GM19455 (cell line): ENCODE measurements at regions not wholly inside any gene's neighbourhood (a gene's known extent, or its start where the extent isn't known, plus 50 kb on each side); places are given as distances from the start of the nearest gene placed in this dataset.
"Not testable (repeated sequence)": the region's sequence is repeated elsewhere in the genome, so short reads cannot be mapped to it uniquely, and the experiment has no call there.

Experiments used
- ATAC-seq: cut with Tn5 transposase; IDR thresholded peaks from one replicate; pipeline ENCODE4 v1.9.1; 2021; ENCODE audit not compliant: unreplicated experiment

DNA sequence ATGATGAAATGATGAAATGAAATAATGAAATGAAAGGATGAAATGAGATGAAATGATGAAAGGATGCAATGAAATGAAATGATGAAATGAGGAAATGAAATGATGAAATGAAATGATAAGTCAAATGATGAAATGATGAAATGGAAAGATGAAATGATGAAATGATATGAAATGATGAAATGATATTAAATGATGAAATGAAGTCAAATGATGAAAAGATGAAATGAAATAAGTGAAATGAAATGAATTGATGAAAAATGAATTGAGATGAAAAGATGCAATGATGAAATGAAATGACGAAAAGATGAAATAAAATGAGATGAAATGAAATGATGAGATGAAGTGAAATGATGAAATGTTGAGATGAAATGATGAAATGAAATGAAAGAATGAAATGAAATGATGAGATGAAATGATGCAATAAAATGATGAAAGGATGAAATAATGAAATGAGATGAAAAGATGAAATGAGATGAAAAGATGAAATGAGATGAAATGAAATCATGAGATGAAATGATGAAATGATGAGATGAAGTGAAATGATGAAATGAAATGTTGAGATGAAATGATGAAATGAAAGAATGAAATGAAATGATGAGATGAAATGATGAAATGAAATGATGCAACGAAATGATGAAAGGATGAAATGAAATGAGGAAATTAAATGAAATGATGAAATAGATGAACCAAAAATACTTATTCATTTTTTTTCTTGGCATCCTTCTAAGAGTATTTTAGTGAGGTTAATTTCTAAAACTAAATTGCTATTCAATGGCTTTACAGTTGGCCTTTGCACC, 139.8 kb upstream of the ERV3-1 start:
- not testable (repeated sequence) for ATAC-seq

GRCh38 chr7:65145710-65146109, 139.2 kb upstream of the ERV3-1 start:
- ATAC-seq = not testable (repeated sequence)

DNA sequence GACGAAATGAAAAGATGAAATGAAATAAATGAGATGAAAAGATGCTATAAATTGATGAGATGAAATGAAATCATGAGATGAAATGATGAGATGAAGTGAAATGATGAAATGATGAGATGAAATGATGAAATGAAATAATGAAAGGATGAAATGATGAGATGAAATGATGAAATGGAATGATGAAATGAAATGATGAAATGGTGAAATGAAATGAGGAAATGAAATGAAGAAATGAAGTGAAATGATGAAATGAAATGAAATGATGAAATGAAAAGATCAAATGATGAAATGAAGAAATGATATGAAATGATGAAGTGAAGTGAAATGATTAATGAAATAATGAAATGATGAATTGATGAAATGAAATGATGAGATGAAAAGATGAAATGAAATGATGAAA, 138.5 kb upstream of the ERV3-1 start:
- ATAC-seq = not testable (repeated sequence)

DNA sequence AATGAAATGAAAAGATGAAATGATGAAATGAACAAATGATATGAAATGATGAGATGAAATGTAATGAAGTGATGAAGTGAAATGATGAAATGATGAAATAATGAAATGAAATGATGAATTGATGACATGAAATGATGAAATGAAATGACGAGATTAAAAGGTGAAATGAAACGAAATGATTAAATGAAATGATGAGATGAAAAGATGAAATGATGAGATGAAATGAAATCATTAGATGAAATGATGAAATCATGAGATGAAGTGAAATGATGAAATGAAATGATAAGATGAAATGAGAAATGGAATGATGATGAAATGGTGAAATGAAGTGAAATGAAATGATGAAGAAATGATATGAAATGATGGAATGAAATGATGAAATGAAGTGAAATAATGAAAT, 138.1 kb upstream of the ERV3-1 start:
- ATAC-seq = not testable (repeated sequence)

DNA sequence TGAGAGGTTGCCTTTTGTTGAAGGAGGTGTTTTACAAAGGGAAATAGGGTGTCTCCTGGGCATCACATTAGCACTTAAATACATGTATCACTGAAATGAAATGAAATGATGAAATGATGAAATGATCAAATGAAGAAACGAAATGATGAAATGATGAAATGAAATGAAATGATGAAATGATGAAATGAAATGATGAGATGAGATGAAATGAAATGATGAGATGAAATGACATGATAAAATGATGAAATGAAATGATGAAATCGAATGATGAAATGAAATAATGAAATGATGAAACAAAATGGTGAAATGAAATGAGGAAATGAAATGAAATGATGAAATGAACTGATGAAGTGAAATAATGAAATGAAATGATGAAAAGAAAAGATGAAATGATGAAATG, 137.6 kb upstream of the ERV3-1 start:
- ATAC-seq = not testable (repeated sequence)

DNA sequence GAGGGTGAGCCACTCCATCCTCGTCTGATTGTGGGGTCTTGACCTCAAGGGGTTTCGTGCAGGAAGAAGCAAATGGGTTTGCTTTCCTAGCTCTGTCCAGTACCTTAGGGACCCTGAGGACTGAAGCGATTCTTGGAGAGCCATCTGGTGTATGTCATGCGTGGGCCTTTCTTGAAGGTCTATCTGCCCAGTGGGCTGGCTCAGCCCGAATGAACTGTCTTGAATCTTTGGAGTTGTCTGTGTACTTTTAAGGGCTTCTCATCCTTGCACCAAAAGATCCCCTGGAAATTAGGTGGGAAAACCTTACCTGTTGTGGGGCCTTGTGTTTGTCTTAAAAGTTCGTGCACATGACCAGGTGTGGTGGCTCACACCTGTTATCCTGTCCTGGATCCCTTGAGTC, 135.4 kb upstream of the ERV3-1 start:
- not testable (repeated sequence) for ATAC-seq

DNA sequence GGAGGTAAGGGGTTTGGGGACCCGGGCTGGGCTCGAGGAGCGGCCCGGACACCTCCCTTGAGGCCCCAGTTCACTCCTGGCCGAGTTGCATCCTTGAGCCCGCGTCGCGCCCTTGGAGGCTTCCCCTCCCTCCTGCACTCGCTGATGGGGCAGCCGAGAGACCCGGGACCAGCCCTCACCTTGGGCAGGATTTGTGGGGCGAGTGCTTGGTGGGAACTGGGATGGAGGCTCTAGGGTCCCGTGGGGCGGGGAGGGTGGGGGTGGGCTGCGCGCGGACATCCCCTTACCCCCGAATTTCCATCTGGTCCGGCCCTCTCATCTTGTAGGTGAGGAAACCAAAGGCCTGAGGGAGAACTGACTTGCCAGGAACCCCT, 134.9 kb upstream of the ERV3-1 start:
- ATAC-seq = not testable (repeated sequence)

DNA sequence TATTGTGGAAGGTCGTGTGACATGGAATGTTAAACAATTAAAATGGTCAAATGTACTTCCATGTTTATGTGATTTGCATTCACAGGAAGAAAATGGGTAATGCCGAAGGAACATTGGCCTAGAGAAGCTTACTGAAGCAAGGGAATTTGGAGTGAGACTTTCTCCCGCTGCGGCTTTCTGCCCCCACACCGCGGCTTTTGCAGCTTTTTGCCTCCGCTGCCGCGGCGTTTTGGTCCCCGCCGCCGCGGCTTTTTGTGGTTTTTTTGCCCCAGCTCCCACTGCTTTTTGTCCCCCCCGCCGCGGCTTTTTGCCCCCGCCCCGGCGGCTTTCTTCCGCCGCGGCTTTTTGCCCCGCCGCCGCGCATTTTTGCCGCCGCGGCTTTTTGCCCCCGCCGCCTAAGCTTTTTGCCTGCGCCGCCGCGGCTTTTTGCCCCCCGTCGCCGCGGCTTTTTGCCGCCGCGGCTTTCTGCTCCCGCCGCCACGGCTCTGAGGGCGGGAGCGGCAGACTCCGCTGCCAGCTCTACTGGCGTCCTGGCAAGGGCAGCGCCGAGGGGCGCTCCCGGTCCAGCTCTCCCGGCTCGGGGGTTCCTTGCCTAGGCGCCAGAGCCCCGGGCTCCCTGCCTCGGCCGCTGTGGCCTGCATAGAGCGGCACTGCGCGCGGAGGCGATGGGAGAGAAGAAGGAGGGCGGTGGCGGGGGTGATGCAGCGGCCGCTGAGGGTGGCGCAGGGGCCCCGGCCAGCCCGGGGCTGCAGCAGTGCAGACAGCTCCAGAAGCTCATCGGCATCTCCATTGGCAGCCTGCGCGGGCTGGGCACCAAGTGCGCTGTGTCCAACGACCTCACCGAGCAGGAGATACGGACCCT, 134.3 kb upstream of the ERV3-1 start:
- not testable (repeated sequence) for ATAC-seq

- ATAC-seq = not testable (repeated sequence)
Observed at GRCh38 chr7:65136850-65137249, 130.4 kb upstream of the ERV3-1 start.

DNA sequence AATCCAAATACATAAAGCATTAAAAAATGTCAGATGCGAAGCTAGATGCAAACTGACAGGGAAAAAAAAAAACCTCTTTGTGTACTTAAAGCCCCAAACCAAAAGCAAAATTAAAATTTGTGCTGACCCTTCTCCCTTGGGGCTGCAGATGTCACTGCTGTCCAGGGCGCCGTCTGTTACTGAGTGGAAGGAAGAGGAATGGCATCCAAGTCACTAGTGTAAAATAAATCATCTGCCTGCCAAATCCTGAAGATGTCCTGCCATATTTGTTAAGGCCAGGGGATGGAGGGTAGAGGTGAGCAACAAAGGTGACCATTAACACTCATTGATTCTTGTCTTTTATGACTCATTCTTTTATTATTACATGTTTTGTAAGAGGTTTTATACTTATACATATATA, 126.6 kb upstream of the ERV3-1 start:
- not testable (repeated sequence) for ATAC-seq

DNA sequence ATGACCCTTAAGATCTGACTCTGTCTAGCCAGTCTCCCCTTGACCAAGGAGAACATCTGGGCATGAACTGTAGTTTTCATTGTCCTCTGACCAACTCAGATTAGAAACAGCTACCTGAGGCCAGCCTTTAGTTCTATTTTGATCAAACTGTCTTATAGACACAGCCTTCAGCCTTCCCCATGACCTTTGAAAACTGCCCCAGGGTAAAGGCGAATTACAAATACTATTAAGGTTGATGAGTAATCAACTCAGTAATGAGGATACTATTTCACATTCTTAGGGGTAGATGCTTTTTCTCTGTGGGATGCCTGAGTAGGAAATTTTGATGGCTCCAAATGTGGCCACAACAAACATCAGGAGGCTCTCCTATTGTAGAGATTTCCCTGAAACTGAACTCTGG, 125.8 kb upstream of the ERV3-1 start:
- not testable (repeated sequence) for ATAC-seq

- ATAC-seq = not testable (repeated sequence)
Observed at GRCh38 chr7:65127364-65127763, 120.9 kb upstream of the ERV3-1 start.

- not testable (repeated sequence) for ATAC-seq
Observed at GRCh38 chr7:65124600-65124999, 118.1 kb upstream of the ERV3-1 start.

- not testable (repeated sequence) for ATAC-seq
Observed at GRCh38 chr7:65105650-65106203, 99.2 kb upstream of the ERV3-1 start.

GRCh38 chr7:65100499-65100898, 94.0 kb upstream of the ERV3-1 start:
- ATAC-seq = not testable (repeated sequence)

DNA sequence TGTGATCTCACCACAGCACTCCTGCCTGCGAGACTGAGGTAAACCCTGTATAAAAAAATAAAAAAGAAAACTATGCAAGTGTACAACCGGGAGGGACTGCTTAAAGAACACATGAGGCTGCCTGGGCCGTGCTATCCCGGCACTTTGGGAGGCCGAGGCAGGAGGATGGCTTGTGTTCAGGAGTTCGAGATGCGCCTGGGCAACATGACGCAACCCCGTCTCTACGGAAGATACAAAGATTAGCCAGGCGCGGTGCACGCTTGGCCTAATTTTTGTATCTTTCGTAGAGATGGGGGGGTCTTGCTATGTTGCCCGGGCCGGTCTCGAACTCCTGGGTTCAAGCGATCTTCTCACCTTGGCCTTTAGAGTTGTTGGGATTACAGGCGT, 75.2 kb upstream of the ERV3-1 start:
- ATAC-seq = not testable (repeated sequence)

DNA sequence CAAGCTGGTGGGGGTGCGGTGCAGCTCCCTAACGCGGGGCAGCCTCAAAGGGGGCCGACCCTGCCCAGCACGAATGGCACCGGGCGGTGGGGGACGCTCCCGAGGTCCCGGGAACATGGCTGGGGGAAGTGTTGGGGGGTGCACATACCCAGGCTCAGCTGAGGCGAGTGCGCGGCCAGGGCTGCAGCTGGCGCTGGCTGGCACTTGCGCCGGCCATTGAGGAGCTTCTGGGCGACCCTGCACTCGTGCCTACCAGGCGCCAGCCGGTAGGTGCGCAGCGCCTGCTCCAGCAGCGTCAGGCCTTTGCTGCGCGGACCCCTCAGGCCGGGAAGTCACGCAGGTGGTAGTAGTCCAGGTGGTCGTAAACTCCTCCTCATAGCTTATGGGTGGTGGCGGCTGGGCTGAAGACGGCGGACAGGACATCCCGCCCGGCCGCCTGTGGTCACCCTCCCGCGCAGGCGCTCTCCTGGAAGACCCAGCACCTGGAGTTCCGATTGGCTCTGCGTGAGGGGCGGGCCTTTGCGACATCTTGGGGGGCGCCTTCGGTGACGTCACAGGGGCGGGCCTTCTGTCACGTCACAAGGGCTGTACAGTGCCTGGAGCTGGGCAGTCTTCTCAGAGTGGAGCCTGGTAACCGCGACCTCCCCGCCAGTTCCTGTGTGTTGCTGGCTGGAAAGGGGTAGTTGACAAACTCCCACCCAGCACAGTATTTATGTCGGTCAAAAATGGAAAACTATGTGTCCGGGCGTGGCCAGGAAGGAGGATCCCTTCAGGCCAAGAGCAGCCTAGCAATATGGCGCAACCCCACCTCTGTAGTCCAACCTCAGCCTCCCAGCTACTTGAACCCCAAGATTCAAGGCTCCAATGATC, 74.5 kb upstream of the ERV3-1 start:
- peak; percentile 99 for ATAC-seq

- ATAC-seq = not testable (repeated sequence)
Observed at GRCh38 chr7:65074959-65075358, 68.5 kb upstream of the ERV3-1 start.

- not testable (repeated sequence) for ATAC-seq
Observed at GRCh38 chr7:65073160-65073559, 66.7 kb upstream of the ERV3-1 start.

GRCh38 chr7:65071854-65072431, 65.5 kb upstream of the ERV3-1 start:
- not testable (repeated sequence) for ATAC-seq
